ENCODE measurements at regions not wholly inside any gene's neighbourhood (a gene's known extent, or its start where the extent isn't known, plus 50 kb on each side); places are given as distances from the start of the nearest gene placed in this dataset.

DNA sequence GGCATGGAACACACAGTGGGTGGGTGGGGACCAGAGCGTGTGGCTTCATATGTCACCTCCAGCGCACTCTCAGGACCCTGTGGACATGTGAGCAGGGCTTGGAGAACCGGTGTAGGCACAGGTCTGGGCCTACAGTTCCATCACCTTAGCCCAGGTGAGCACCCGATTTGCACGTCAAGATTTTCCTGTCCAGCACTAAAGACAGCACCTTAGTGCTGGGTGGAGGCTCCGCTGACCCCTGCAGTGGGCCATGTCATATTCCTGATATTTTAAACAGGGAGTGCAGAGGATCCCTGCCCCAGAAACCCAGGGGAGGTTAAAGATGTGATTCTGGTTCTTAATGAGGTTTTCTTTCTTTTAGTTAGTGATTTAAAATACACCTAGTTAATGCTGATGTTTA lies 356.0 kb upstream of the IRX4 start:
- DNase-seq (ENCODE audit: low read depth), result no peak

DNA sequence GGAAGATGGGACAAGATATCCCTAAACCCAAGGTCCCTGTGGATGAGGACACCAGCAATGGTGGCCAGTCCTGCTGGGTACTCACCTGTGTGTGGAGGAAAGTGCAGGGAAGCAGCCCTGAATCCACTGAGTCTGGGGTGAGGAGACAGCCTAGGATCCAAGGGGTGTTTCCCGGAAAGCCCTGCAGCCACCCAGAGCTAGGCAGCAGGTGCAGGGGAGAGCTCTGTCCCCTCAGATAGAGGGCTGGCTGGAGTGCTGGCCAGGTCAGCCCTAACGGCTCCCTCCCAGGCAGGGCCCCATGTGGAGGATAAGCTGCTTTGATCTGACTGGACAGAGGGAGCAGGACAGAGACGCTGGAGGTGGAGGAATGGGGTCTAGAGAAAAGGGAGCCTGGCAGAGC lies 344.7 kb upstream of the IRX4 start:
- DNase-seq (ENCODE audit: low read depth), result no peak

DNA sequence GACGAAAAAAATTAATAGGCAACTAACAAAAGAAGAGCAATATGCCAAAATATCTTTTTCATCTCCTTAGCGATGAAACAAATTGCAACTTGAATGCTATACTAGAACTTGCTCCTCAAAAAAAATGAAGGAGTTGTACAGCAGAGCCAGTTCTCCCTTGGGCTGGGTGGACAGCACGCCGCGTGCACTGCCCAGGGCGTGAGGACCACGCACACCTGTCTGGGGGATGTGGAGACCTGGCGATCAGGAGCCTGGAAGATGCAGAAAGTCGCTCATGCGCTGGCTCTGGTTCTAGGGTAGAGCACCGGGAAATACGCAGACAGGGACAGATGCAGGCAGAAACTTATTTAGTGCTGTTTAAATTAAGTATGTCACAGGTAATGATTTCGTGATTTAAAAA lies 342.0 kb upstream of the IRX4 start:
- no peak for DNase-seq (ENCODE audit: low read depth)

DNA sequence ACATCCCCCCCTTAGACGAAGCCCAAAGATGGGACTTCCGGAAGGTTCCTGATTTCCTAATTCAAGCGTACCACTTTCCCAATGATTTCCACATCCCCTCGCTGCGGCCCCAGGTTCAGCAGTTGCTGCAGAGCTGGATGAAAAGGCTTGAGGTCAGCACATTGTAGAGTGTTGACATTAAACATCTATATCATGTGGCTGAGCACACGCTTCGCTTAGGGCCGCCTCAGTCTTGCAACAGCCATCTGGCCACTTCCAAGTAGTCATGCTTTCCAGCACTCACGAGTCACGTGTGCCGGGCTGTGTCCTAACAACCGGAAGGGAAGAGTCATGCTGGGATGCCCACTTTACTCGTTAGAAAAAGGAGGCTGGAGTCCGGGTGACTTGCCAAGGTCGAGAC lies 340.6 kb upstream of the IRX4 start:
- DNase-seq (ENCODE audit: low read depth), result no peak

DNA sequence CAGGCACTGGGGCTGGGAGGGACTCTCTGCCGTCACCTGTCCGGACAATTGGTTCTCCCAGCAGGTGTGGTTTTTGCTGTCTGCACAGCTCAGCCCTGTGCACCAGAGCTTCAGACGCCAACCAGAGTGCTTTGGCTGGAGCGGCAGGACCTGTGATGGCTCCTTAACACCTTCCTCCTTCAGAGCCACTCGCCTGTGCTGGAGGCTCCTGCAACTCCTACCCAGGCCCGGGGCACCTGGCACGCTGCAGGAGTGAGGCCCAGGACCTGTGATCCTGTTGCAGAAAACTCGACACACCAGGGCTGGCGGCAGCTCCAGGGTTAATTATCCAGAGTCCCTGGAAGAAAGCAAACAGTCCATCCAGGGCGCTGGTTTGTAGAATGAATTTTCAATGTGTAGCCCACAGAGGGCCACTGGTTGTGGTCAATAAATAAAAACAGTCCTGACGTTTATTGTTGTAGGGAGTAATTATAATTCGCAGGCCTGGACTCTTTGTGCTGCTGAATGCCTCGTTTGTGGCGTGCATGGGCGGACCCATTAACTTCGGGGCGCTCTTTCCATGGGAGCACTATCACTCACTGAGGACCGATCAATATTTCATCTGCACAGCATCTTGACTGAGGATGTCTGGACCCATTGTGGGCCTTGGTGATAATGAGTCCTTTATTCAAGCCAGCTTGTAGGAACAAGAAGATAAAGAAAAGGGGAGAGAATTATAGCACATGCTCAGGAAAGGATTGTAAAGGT lies 339.7 kb upstream of the IRX4 start:
- no peak for DNase-seq (ENCODE audit: low read depth)

DNA sequence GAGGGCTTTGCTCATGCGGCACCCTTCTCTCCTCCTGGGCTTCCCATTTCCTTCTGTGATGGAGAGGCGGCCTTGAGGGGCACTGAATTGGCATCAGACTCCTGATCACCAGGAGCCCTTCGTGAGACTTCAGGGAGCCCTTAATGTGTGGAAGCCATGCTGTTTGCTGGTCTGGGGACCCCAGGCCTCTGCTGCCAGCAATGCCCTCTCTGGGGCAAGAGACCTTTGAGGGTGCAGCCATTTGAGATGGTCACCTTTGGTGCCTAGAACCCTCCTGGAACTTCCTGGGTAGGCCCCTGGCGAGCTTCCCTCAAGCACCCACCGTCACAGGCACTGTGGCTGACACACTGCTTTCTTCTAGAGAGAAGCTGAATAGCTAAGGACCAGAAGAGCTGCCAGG lies 338.7 kb upstream of the IRX4 start:
- no peak for DNase-seq (ENCODE audit: low read depth)

DNA sequence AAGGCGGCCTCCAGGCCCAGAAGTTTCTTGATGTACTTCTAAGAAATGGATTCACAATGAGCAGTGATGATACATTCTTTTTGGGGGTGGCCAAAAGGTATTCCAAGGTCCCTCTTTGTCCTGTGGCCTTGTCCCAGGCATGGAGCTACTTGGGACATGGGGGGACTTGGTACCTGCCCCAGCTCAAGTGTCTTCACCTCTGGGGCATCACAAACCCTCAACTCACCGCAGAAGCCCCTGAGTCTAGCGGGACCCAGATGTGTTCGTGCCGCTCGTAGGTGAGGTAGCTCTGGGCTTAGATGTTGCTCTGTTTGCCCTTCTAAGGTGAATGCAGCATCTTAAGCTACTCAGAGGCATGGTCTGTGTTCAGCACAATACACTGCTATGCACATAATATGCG lies 338.0 kb upstream of the IRX4 start:
- DNase-seq (ENCODE audit: low read depth), result no peak

DNA sequence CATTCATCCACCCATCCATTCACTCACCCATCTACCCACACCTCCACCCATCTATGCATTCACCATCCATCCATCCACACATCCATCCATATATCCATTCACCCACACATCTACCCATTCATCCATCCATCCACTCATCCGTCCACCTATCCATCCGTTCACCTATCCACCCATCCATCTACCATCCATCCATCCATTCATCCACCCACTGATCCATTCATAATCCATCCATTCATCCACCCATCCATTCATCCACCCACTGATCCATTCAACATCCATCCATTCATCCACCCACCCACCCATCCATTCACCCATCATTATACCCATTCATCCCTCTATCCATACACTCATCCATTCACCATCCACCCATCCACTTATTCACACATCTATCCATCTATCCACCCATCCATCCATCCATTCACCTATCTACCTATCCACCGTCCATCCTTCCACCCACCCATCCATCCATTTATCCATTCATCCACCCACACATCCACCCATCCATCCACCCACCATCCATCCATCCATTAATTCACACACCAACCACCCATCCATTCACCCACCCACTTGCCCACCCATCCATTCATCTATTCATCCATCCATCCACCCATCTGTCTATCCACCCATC lies 336.5 kb upstream of the IRX4 start:
- DNase-seq (ENCODE audit: low read depth), result no peak

DNA sequence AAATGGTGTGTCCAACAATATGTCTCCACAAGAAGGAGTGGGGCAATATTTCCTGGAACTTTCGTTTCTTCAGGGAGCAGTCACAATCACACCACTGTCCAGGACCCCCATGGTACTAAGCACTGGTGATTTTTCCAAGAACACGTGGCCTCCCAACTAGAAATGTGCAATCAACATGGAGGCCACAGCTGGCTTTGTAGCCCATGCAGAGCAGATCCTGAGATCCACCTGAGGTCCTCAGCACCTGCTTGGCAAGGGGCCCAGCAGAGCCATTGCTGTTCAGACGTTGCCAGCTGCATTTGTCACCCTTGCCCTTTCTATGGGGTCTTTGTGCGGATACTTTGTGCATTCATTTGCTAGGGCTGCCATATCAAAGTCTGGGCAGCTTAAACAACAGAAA lies 334.5 kb upstream of the IRX4 start:
- no peak for DNase-seq (ENCODE audit: low read depth)

DNA sequence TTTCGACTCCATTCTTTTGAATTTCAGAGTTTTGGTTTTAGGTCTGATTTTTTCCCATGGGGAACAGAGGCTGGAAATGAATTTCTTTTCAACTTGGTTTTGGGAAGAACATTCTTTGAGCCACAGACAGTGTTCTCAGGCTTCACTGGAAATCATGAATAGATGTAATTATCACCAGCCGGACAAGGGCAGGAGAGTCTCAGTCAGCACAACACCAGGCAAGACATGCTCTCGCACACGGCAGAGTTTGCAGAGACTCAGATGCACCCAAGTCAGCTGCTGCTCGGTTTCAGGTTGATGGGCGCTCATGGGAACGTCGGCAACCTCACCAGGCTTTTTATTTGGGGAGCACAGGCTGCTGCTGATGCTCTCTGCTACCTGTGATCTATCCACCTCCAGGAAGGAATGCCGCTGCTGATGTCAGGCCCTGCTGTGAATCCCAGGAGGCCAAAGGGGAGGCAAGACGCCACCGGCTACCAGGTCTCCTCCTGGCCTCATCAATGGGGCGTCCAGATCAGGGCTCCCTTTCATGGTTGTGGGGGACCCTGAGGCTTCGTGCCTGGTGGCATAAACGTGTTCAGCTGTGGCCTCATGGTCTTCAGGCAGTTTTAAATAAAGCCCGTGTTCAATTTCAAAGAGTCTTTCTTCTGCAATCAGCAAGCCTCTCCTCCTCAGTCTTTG lies 332.3 kb upstream of the IRX4 start:
- DNase-seq (ENCODE audit: low read depth), result no peak

DNA sequence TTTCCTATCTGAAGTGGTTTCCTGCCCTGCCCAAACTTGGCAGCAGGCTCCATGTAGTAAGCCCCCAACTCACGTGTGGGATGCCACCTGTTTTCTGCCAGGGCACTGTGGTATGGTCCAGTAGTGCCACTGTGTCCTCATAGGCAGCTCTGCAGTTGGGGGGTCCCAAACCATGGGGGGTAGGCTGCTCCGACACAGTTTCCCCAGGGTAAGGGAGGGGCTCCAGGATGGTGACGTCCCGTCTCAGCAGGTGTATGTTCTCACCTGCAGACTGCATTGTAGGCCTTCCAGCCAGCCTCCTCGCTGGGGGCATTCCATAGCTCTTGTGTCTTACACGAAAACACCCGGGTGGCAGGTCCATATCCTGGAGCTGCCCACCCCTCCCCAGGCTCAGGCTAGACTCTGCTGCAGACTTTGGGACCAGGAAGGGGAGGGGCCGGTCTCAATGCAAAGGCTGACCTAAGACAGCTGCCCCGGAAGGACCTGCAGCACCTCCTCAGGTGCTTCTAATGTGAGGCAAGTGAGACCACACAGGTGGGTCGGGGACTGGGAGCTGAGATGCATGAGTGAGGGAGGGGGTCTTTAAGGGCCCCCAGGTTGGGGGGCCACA lies 330.5 kb upstream of the IRX4 start:
- no peak for DNase-seq (ENCODE audit: low read depth)

DNA sequence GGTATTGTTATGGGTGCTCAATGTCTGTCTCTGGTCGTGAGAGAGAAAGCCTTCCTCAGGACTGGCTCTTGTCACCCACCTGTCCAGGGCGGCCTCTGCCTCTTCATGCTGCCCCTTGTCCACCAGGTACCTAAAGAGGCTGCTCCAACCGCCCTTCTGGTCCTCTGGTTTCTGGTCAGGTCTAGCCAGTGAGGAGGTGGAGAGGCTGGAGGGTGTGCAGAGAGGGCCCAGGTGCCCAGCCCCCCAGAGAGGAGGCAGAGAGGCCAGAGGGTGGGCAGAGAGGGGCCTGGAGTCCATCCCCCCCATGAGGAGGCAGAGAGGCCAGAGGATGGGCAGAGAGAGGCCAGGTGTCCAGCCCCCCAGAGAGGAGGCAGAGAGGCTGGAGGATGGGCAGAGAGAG lies 329.8 kb upstream of the IRX4 start:
- no peak for DNase-seq (ENCODE audit: low read depth)

DNA sequence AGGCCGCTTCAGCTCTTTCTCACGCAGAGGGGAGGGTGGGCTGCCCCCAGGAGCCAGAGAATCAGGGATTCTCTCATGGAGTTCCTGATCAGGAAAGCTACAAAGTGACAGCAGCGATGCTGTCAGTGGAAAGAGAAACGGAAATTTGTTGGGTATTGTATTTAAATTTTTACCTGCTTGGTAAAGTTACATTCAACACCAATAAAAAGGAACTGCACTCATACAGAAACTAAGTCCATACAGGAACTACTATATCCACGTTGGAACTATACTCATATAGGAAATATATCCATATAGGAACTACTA lies 325.5 kb upstream of the IRX4 start:
- DNase-seq (ENCODE audit: low read depth), result no peak

DNA sequence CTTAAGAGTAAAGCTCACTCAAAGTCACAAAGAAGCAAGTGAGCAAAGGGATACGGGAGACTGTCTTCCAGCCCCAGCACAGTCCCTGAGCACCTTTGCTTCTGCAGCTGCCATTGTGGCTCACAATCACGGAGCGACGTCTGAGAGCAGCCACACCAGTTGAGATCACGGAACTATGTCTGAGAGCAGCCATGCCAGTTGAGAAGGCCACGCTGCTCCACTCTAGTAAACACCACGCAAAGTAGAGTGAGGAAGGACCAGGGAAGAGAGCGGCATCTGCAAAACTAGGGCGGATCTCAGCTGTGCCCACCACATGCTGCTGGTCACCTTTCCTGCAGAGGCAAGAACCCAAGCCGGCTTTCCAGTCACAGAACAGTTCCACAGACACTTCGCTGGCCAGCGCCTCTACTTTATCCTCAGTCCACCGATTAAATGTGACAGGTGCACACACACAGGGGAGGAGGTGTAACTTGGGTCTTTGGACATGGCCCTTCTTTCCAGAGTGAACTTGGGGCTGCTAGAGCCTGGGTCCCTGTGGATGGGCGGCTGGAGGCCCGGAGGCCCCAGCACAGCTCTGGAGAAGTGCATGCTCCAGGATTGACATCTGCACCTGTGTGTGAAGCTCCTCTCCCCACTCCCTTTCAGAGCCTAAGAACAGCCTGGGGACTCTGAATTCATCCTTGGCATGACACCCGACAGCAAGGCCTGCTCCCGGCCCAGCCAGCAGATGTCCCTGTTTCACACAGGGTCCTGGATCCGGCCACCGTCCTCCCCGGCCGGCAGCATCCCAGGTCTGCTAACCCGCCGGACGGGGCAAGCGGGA lies 324.9 kb upstream of the IRX4 start:
- DNase-seq (ENCODE audit: low read depth), result no peak

DNA sequence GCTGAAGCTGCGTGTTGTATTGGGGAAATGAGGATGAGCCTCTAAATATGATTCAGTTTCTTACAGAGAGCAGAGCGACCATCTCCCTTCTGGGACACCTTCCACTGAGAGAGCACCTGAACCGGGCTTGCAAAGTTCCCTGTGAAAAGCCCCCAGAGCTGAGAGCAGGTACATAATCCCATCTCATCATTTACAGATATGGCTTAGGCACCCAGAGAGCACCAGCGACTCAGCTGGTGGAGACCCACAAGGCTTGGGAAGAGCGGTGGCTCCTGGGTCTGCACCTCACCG lies 324.3 kb upstream of the IRX4 start:
- DNase-seq (ENCODE audit: low read depth), result no peak

DNA sequence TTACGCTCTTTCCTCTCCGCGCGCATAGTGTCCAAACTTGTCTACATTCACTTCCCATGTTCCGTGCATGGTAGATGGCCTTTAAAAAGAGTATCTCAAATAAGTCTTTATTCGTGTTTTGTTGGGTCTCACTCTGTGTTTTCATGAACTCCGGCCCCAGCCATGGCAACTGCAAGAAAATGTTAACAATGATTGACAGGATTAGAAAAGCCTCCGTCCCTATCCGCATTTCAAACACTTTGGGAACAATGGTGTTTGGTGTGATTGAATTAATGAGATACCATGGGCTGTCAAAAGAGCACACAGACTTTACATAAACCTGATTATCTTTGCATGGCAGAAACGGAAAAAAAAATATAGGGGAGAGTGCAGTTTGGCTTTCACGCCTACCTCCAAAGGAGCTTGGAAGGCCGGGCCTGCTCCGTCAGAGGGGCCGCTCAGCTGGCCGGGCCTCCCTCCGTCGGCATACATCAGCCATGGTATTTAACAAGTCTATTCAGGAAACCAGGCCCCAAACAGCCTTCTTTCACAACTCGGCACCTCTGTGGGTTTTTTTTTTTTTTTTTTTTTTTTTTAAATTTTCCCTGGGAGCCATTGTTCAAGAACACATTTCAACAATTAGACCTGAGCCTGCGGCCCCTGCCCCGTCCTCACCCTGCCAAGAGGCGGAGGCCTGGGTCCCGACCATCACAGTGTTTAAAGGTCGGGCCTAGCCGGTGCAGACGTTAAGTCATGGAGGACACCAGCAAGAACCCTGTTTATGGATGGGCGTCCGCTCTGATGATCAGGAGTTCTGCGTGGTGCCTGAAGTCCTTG lies 323.8 kb upstream of the IRX4 start:
- no peak for DNase-seq (ENCODE audit: low read depth)

DNA sequence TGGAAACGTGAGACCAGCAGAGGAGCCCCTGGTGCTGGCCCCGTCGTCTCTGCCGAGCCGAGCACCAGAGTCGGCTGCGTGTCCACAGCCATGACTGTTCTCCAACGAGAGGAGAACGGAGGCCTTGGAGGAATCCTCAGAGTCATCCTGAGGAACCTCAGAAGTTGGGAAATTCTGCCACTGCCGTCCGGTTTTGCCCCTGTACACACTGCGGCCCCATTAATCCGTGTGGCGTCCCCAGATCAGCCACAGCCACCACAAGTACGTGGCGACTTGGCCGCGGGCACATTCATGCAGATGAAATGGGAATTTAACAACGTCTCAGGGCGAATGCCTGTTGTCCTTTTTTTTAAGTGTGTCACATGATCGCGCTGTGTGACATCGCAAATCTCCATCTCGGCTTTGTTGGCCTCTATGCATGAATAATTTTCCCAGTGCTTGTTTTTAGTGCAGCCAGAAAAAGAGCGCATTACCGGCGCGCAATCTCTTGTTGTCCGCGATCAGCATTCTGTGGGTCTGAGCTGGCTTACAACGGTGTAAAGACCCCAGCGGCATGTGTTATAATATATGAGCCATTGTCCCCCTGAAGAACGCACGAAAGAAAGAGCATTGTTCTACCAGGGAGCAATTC lies 323.0 kb upstream of the IRX4 start:
- DNase-seq (ENCODE audit: low read depth), result no peak

DNA sequence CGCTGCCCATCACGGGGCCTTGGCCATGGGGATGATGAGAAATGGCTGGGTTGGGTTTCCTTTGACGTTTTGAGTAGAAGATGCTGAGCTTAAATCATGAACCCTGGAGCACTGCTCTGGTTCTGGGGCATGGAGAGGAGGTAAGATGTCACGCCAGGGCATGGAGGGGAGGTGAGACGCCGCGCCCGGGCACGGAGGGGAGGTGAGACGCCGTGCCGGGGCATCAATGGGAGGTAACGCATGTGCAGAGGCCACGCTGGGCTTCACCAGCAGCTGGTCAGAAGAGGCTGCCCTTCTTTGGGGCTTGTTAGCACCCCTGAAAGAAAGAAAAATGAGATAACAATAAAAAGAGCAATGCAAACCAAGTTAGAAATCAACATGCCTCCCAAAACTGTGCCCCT lies 322.5 kb upstream of the IRX4 start:
- DNase-seq (ENCODE audit: low read depth), result no peak

DNA sequence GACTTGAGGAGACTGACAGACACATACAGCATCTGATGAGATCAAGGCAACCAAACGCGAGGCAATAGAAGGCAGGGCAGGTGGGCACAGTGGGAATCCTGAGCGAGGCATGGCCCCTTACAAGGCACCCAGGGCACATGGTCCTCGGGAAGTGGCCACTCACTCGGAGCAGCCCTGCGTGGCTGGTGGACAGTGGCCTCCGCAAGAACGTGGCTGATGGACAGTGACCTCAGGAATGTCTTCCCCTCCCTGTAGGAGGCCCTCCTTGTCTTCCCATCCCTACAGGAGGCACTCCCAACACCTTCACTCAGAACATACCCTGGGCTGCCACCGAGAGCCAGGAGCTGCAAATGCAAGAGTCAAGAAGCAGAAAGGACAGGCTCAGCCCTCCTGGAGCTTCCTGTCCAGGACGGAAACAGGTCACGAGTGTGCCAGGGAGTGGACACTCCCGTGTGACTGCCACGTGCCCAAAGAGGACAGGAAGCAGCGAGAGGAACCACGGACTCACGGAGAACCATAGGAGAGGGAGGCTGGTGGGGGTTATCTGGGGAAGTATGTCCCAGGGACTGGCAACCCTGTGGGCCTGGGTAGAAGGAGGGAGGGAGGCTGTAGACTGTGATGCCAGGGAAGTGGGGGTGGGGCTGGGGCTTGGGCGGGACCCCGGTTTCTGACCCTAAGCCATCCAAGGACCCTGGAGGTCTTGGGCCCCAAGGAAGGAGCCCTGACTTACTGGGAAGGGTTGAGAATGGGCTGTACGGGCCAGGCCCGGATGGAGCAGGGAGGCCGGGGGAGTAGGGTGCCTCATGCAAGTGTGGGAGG lies 321.9 kb upstream of the IRX4 start:
- no peak for DNase-seq (ENCODE audit: low read depth)

DNA sequence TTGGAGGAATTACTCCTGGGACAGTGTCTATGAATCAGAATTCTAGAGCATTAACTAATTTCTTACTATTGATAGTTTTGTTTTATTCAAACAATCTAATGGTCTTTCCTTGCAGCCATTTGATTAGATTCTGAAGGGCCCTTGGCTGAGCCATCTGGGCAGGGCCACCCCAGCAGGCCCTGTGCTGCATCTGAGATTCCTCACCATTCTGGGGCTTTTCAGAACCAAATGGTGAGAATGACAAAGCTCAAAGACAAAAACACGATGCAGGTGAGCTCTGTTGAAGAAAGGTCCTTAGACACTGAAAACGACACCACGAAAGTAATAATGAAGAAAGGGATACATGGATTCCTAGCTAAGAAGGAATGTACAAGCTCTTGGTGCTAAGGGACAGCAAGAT lies 321.0 kb upstream of the IRX4 start:
- no peak for DNase-seq (ENCODE audit: low read depth)

DNA sequence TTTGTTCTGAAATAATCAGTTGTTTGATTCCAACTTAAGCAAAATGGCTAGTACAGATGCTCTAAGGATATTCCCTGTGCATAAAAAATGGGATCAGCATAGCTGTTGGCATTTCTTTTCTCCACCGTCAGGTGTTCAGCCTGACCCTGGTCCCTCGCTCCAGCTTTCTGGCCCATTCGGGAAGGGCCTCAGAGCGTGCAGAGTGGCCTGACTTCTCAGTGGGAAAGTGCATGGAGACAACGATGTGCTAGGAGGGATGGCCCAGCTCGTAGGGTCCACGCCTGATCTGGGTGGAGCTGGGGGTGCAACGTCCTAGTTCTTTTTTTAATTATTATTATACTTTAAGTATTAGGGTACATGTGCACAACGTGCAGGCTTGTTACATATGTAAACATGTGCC lies 319.1 kb upstream of the IRX4 start:
- no peak for DNase-seq (ENCODE audit: low read depth)

Measured in activated T-cell treated with anti-CD3 and anti-CD28 coated beads for 1 hour (primary cell).